ENCODE measurements at regions not wholly inside any gene's neighbourhood (a gene's known extent, or its start where the extent isn't known, plus 50 kb on each side); places are given as distances from the start of the nearest gene placed in this dataset.

DNA sequence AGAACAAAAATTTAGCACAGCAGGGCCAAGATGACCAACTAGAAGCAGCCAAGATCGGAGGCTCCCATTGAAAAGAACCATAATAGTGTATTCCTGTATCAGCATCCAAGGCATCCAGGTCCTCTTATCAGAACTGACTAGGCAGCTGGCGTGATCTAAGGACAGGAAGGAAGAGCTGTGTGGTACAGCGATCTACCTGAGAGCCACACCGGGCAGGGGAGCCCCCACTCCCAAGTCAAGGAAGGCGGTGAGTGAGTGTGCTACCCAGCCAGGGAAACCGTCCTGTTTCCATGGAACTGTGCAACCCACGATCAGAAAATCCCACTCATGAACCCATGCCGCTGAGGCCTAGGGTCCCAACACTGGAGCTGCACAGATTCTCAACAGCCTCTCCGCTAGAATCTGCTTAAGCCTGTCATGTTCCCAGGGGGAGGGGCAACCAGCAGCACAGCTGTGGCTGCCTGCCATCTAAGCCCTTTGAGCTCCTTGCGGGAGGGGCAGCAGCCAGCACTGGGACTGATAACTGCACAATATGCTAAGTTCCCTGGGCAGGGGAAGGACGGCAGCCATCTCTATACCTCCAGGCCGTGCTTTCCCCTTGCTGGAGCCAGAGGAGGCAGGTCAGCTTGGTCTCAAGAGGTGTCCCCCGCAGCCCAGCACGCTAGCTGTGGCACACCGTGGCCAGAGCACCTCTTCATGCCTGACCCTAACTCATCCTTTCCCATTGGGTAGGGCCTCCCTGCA, 213.0 kb upstream of the SMIM30 start:
- TF ChIP-seq POLR2A (IDR thresholded peaks at IDR 0.05), result no peak
- TF ChIP-seq, protein P1, sequence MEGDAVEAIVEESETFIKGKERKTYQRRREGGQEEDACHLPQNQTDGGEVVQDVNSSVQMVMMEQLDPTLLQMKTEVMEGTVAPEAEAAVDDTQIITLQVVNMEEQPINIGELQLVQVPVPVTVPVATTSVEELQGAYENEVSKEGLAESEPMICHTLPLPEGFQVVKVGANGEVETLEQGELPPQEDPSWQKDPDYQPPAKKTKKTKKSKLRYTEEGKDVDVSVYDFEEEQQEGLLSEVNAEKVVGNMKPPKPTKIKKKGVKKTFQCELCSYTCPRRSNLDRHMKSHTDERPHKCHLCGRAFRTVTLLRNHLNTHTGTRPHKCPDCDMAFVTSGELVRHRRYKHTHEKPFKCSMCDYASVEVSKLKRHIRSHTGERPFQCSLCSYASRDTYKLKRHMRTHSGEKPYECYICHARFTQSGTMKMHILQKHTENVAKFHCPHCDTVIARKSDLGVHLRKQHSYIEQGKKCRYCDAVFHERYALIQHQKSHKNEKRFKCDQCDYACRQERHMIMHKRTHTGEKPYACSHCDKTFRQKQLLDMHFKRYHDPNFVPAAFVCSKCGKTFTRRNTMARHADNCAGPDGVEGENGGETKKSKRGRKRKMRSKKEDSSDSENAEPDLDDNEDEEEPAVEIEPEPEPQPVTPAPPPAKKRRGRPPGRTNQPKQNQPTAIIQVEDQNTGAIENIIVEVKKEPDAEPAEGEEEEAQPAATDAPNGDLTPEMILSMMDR (IDR thresholded peaks at IDR 0.05), result no peak
- TF ChIP-seq POLR2AphosphoS5 (IDR thresholded peaks at IDR 0.05; ENCODE audit: insufficient read depth in 1 of 2, low read depth in 1 of 2), result no peak

DNA sequence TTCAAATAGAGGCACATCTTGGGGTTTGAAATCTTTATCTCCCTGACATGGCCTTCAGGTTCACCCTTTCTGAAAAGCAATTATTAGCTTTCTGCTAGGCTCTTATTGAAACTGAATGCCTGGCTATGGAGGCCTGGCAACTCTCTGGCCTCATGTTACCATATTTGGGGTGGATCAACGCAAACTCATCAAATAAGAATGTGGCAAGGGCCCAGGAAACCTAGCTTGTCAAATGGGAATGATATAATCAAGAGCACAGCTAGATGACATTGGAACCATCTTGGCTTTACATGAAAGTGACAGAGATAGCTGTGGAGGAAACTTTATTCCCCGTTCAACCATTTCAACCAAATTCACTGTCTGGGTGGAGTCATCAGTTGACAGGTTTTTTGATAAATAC, 202.8 kb upstream of the SMIM30 start:
- intact Hi-C loops (cut with DNase I), result no loop called here
- no peaks in the 10 kb centered on the region for H3K36me3 ChIP-seq
- no peak for DNase-seq (ENCODE audit: extremely low spot score in 2 of 2)
- H3K4me3 ChIP-seq, result no peak overlapping the region
- no peak overlapping the region for H3K27ac ChIP-seq
- TF ChIP-seq, protein P1 (IDR thresholded peaks at IDR 0.05), result no peak
- TF ChIP-seq POLR2AphosphoS5 (IDR thresholded peaks at IDR 0.05; ENCODE audit: insufficient read depth in 1 of 2, low read depth in 1 of 2) (no peak), POLR2A (IDR thresholded peaks at IDR 0.05) (no peak)
- no peaks in the 10 kb centered on the region for H3K9me3 ChIP-seq
- no peaks in the 10 kb centered on the region for H3K27me3 ChIP-seq
- H3K4me1 ChIP-seq, result no peaks in the 10 kb centered on the region

More for the DNA sequence above, 213.0 kb upstream of the SMIM30 start:
- H3K9me3 ChIP-seq, result no peaks in the 10 kb centered on the region
- H3K36me3 ChIP-seq, result no peaks in the 10 kb centered on the region
- no peaks in the 10 kb centered on the region for H3K4me1 ChIP-seq
- H3K4me3 ChIP-seq, result no peak overlapping the region
- no peaks in the 10 kb centered on the region for H3K27me3 ChIP-seq
- intact Hi-C loops (cut with DNase I), result no loop called here
- no peak overlapping the region for H3K27ac ChIP-seq
- DNase-seq (ENCODE audit: extremely low spot score in 2 of 2), result no peak

DNA sequence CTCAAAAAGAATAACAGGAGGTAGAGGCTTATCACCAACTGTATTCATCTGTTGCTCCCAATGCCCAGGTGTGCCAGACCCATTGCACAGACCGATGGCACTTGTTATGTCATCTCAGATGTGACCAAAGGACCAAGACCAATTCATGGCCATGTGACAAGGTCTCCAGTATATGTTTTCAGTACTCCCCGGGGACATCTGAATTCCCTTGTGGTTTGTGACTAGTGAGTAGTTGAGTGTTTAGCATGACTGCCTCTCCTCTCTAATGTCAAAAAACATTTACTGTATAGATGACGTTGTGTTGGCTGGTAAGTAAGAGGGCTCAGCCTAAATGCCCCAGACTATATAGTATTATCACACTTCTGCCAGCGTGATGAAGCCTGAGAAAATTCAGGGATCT, 202.1 kb upstream of the SMIM30 start:
- Histone ChIP-seq H3K27me3 (no peaks in the 10 kb centered on the region), H3K4me3 (no peak overlapping the region), H3K4me1 (no peaks in the 10 kb centered on the region), H3K27ac (no peak overlapping the region), H3K9me3 (no peaks in the 10 kb centered on the region), H3K36me3 (no peaks in the 10 kb centered on the region)
- intact Hi-C loops (cut with DNase I), result no loop called here
- no peak for DNase-seq (ENCODE audit: extremely low spot score in 2 of 2)
- TF ChIP-seq, protein P1 (IDR thresholded peaks at IDR 0.05), result no peak
- TF ChIP-seq POLR2A (IDR thresholded peaks at IDR 0.05) (no peak), POLR2AphosphoS5 (IDR thresholded peaks at IDR 0.05; ENCODE audit: insufficient read depth in 1 of 2, low read depth in 1 of 2) (no peak)

- Histone ChIP-seq H3K27me3 (no peaks in the 10 kb centered on the region), H3K4me1 (no peaks in the 10 kb centered on the region), H3K4me3 (no peak overlapping the region), H3K27ac (no peak overlapping the region), H3K9me3 (no peaks in the 10 kb centered on the region), H3K36me3 (no peaks in the 10 kb centered on the region)
- DNase-seq (ENCODE audit: extremely low spot score in 2 of 2), result no peak
- intact Hi-C loops (cut with DNase I), result no loop called here
- TF ChIP-seq POLR2A (IDR thresholded peaks at IDR 0.05) (no peak), POLR2AphosphoS5 (IDR thresholded peaks at IDR 0.05; ENCODE audit: insufficient read depth in 1 of 2, low read depth in 1 of 2) (no peak)
- TF ChIP-seq, protein P1 (IDR thresholded peaks at IDR 0.05), result no peak
Measured at GRCh38 chr7:113314594-113314993, 196.2 kb upstream of the SMIM30 start.

- intact Hi-C loops (cut with DNase I), result no loop called here
- no peak for DNase-seq (ENCODE audit: extremely low spot score in 2 of 2)
- H3K9me3 ChIP-seq, result no peaks in the 10 kb centered on the region
Measured at GRCh38 chr7:113308399-113308798, 190.0 kb upstream of the SMIM30 start.

More at GRCh38 chr7:113308399-113308798, 190.0 kb upstream of the SMIM30 start:
- Histone ChIP-seq H3K4me3 (no peak overlapping the region), H3K27me3 (no peaks in the 10 kb centered on the region), H3K27ac (no peak overlapping the region), H3K4me1 (no peaks in the 10 kb centered on the region), H3K36me3 (no peaks in the 10 kb centered on the region)
- TF ChIP-seq, protein P1 (IDR thresholded peaks at IDR 0.05), result no peak
- TF ChIP-seq POLR2A (IDR thresholded peaks at IDR 0.05) (no peak), POLR2AphosphoS5 (IDR thresholded peaks at IDR 0.05; ENCODE audit: insufficient read depth in 1 of 2, low read depth in 1 of 2) (no peak)
